C1 segment of cervical spinal cord (tissue), 14 donors: ENCODE measurements at regions not wholly inside any gene's neighbourhood (a gene's known extent, or its start where the extent isn't known, plus 50 kb on each side); places are given as distances from the start of the nearest gene placed in this dataset.

ENCODE experiments used
- DNase-seq, 14 donors: peaks; one replicate each; lab custom pipeline; 2025; lab: John Stamatoyannopoulos, UW

GRCh38 chr5:86974955-86975354, 292.7 kb upstream of the RASA1 start:
- no peak for DNase-seq

GRCh38 chr5:86977190-86977589, 290.5 kb upstream of the RASA1 start:
- no peak for DNase-seq

- DNase-seq = no peak
Measured at GRCh38 chr5:86977808-86978207, 289.9 kb upstream of the RASA1 start.

DNA sequence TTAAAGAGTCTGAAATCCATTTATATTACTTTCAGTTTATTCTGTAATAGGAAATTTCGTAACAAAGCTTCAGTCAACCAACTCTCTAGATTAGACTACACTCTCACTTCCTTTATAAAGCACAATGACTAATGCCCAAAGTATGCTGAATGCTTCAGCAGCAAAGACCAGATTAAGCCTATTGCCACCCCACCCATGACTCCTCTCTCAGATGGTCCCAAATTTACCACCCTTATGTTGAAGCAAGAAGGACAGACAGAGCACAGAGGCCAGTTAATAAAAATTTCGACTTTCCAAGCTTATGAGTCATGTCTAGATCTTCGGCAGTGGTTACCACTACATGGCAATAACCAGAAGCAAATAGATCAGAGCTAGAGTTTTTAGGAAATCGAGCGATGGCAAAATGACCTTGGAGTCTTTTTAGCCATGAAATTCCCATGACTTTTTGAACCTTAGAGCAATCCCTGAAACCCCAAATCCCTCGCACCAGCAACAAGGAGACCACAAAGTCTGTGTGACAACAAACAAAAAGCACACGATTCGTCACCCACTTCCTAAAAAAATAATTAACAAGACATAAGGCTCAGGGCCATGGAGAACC, 287.8 kb upstream of the RASA1 start:
- DNase-seq = no peak

GRCh38 chr5:86981898-86982297, 285.8 kb upstream of the RASA1 start:
- no peak for DNase-seq

DNA sequence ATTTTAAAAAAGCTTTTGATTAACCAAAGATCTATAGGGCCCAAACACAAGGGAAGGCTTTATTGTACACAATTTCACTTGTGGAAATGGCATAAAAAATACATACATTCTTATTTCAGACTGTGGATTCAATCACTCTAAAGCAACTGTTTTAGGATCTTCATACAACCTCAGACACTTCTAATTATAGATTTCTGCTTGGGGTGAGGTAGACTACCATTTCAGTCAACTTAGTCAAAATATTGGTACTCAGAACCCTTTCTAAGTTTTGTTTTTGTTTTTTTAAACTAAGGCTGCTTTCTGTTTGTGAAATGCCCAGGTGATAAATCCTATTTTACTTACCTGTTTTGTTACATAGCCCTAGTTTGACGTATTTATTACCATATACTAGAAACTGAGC, 284.5 kb upstream of the RASA1 start:
- no peak for DNase-seq

GRCh38 chr5:86986837-86987236, 280.8 kb upstream of the RASA1 start:
- DNase-seq = no peak

DNA sequence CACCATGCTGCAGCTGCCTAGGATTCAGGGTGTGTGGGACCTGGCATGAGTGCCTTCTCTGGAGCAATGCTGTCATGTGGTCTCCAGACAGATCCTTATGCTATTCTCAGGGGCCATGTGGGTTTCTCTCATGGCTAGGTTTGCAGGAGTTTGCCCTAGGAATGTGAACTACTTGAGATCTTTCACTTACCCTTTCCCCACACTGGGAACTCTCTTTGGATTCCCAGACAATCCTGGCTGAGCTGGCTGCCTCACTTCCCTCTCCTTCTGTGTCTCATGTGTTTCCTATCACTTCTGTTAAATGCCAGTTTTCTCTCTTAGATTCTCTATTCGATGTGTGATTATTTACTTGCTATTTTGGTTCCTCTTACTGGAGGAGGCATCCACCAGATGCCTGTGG, 270.2 kb upstream of the RASA1 start:
- peak in 1 of 14 donors; percentile 6 for DNase-seq

DNA sequence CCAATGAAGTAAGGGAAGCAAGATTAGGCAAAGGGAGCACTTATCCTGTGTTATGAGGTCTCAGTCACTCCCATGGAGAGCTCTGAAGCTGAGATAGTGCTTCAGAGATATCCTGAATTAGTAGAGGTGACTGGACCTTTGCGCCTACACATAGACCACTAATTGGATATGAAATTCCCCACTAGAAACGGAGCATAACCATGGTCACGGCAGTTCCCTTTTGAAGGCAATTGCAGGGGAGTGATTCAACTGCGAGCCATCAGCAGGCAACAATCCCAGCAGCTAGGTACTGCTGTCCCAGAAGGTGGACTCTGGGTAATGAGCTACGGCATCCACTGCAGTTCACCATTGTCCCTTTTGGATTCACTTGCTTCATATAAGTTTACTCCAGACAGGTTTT, 267.7 kb upstream of the RASA1 start:
- no peak for DNase-seq

DNA sequence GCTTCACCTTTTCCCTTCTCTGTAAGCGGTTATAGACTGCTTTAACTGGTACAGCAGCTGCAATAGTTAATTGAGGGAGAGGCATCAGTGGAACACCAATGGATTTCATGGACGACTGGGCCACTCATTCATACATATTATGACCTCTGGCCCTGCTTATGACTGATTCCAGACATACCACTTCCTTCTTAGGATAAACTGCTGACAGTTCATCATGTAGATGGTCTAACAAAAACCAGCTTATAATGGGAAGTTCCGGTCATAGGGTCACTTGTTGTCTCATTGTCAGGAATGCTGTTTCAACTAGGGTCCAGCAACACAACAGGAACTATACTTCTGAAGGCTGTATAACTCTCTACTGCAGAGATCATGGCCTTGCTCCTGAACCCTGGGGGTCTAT, 265.2 kb upstream of the RASA1 start:
- no peak for DNase-seq

GRCh38 chr5:87004101-87004500, 263.6 kb upstream of the RASA1 start:
- no peak for DNase-seq

GRCh38 chr5:87007737-87008136, 259.9 kb upstream of the RASA1 start:
- no peak for DNase-seq

DNA sequence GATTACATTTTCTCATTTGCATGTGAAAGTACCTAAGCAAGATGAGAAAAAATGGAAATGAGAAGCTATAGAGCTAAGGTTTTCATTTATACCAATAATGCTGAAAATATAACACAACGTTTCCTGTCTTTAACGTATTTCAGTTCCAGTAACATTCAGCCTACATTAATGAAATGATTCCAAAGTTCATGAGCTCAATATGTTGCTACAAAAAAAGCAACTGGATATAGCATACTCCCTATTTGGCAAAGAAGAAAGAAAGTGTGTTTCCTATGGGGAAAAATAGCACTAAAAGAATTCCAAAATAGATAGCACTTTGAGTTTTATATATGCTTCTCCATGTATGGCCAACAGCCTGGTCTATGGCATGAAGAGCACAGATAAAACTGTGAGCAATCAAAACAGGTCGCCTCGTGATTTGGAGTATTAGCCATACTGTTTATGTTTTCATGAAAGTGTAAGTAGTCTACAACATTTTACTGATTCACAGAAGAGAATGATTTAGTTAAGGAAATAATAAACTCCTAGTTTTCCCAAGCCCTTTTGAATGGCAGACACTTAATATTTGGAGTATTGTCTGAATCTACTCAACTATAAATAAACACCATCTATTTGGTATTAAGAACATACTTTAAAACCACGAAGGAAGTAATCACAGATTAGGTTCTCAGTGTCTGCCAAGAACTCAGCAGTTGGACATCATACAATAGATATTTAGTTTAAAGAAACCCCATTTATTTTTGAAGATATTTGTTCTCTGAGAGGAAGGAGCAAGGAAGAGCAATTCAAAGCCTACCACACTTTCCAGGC, 258.7 kb upstream of the RASA1 start:
- DNase-seq = no peak

- DNase-seq = no peak
Measured at GRCh38 chr5:87010736-87011135, 256.9 kb upstream of the RASA1 start.

GRCh38 chr5:87015901-87016300, 251.8 kb upstream of the RASA1 start:
- no peak for DNase-seq

DNA sequence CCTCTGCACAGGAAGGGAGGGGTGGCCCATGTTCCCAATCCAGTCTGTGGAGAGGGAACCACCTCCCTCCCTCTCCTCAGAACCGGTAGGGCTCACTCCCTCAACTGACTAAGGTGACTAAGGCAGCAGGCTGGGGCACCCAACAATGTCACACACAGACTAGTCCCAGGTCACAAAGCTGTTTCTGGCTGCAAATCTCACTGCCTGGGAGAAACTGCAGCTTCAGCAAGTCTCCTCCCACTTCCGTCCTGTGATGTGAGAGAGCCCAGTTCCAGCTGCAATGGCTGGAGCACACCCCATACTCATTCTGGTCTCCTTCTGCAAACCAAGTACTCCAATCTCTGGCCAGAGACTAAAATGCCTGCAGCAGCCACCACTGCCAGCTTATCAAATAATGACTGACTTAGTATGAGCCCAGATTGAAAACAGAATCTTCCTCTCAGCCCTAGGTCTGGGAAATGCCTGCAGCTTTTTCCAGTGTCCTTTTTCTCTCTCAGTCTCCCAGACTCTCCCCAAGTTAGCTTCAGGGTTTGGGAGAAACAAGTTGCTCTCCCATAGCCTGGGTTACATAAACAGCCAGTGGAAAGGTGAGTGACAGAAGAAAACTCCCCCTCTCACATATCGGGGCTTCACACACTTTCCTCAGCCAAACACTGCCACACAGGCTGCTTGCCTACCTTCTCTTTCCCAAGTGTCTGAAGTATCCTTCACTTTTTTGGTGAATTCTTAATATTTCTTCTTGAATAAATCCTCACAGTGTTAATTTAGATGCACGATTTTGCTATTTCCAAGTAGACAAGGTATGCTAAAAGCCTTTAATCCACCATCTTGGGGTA, 247.4 kb upstream of the RASA1 start:
- DNase-seq = peak in 10 of 14 donors; percentile 4 to 46 (median 26)

GRCh38 chr5:87022415-87022814, 245.3 kb upstream of the RASA1 start:
- DNase-seq = no peak

- no peak for DNase-seq
Measured at GRCh38 chr5:87027570-87027969, 240.1 kb upstream of the RASA1 start.

DNA sequence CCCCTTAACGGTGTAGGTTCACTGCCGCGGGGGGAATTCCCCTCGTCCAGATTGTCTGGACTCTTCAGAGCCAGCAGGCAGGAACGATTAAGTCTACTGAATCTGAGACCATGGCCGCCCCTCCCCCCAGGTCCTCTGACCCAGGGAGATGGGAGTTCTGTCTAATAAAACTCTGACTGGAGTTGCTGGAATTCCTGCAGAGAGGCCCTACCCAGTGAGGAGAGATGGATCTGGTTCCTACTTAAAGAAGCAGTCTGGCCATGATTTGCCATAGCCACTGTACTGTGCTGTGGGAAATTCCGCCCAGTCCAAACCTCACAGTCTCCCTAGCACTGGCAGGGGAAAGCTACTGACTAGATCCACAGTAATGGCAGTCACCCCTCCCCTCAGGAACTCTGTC, 237.7 kb upstream of the RASA1 start:
- DNase-seq = no peak

- DNase-seq = no peak
Measured at GRCh38 chr5:87030699-87031098, 237.0 kb upstream of the RASA1 start.

- DNase-seq = no peak
Measured at GRCh38 chr5:87034557-87034956, 233.1 kb upstream of the RASA1 start.

- no peak for DNase-seq
Measured at GRCh38 chr5:87042554-87042953, 225.1 kb upstream of the RASA1 start.

GRCh38 chr5:87048156-87048555, 219.5 kb upstream of the RASA1 start:
- no peak for DNase-seq
